Liver (tissue), 8 donors: ENCODE measurements at regions not wholly inside any gene's neighbourhood (a gene's known extent, or its start where the extent isn't known, plus 50 kb on each side); places are given as distances from the start of the nearest gene placed in this dataset.

Experiments
- DNase-seq: peaks from one replicate; pipeline ENCODE4 v3.0.0-alpha.2; 2017; ENCODE audit warnings: low spot score
- H3K27ac ChIP-seq, 2 donors: one replicate each; pipeline ENCODE4 v1.7.0; 2013; ENCODE audit warnings: inconsistent platforms in 2 of 2, low read length in 2 of 2, control low read depth in 1 of 2, low read depth in 1 of 2, mild to moderate bottlenecking in 1 of 2
- H3K27me3 ChIP-seq, 4 donors: one replicate each; pipeline versions ENCODE4 v1.6.1 to v1.7.0; 2013; ENCODE audit warnings: low read length in 3 of 4, inconsistent platforms in 1 of 4, mild to moderate bottlenecking in 1 of 4, moderate library complexity in 1 of 4; ENCODE audit not compliant: control insufficient read depth in 4 of 4, insufficient read depth in 4 of 4
- H3K36me3 ChIP-seq, 4 donors: one replicate each; pipeline versions ENCODE4 v1.6.1 to v1.7.0; 2013; ENCODE audit warnings: low read length in 3 of 4, mild to moderate bottlenecking in 3 of 4, low read depth in 1 of 4, moderate library complexity in 1 of 4; ENCODE audit not compliant: control insufficient read depth in 4 of 4, insufficient read depth in 3 of 4
- H3K4me1 ChIP-seq, 4 donors: one replicate each; pipeline versions ENCODE4 v1.6.1 to v1.7.0; 2013; ENCODE audit warnings: low read length in 3 of 4, mild to moderate bottlenecking in 3 of 4, moderate library complexity in 1 of 4; ENCODE audit not compliant: control insufficient read depth in 4 of 4, insufficient read depth in 4 of 4
- H3K4me3 ChIP-seq, 3 donors: one replicate each; pipeline versions ENCODE4 v1.6.1 to v1.7.0; 2013; ENCODE audit warnings: low read length in 3 of 3, control low read depth in 1 of 3, low read depth in 1 of 3, mild to moderate bottlenecking in 1 of 3
- H3K9ac ChIP-seq, 2 donors: one replicate each; pipeline ENCODE4 v1.7.0; 2013; ENCODE audit warnings: low read length in 2 of 2, mild to moderate bottlenecking in 2 of 2, moderate library complexity in 2 of 2, control low read depth in 1 of 2, low read depth in 1 of 2
- H3K9me3 ChIP-seq, 4 donors: one replicate each; pipeline versions ENCODE4 v1.6.1 to v1.7.0; 2013; ENCODE audit warnings: low read length in 3 of 4; ENCODE audit not compliant: control insufficient read depth in 4 of 4
- EGR1 ChIP-seq, 2 donors: IDR thresholded peaks; 2 replicates each; pipeline ENCODE4 v1.6.1; 2016 to 2018; ENCODE audit warnings: antibody characterized with exemption in 2 of 2, low read depth in 2 of 2
- FOXA1 ChIP-seq: IDR thresholded peaks from 2 replicates; pipeline ENCODE4 v1.6.1; 2016; ENCODE audit warnings: antibody characterized with exemption
- FOXA2 ChIP-seq: IDR thresholded peaks from 2 replicates; pipeline ENCODE4 v1.6.1; 2016; ENCODE audit warnings: antibody characterized with exemption
- GABPA ChIP-seq, 2 donors: IDR thresholded peaks in 1 of 2; conservative IDR thresholded peaks in 1 of 2; 2 replicates each; pipeline ENCODE4 v1.6.1; 2016; ENCODE audit warnings: antibody characterized with exemption in 2 of 2, mild to moderate bottlenecking in 1 of 2, moderate library complexity in 1 of 2
- HNF4A ChIP-seq, 2 donors: conservative IDR thresholded peaks; 2 replicates each; pipeline ENCODE4 v1.6.1; 2016; ENCODE audit warnings: antibody characterized with exemption in 2 of 2, mild to moderate bottlenecking in 2 of 2
- HNF4G ChIP-seq: IDR thresholded peaks from 2 replicates; pipeline ENCODE4 v1.6.1; 2016; ENCODE audit warnings: antibody characterized with exemption
- JUND ChIP-seq, 2 donors: IDR thresholded peaks; 2 replicates each; pipeline ENCODE4 v1.6.1; 2016; ENCODE audit warnings: antibody characterized with exemption in 2 of 2
- NR2F2 ChIP-seq: IDR thresholded peaks from 2 replicates; pipeline ENCODE4 v1.6.1; 2016; ENCODE audit warnings: antibody characterized with exemption
- RAD21 ChIP-seq, 2 donors: IDR thresholded peaks; 2 replicates each; pipeline ENCODE4 v1.6.1; 2016; ENCODE audit warnings: antibody characterized with exemption in 2 of 2, mild to moderate bottlenecking in 2 of 2
- REST ChIP-seq: IDR thresholded peaks from 2 replicates; pipeline ENCODE4 v1.6.1; 2016; ENCODE audit warnings: antibody characterized with exemption, mild to moderate bottlenecking
- RXRA ChIP-seq, 2 donors: IDR thresholded peaks; 2 replicates each; pipeline ENCODE4 v1.6.1; 2017 to 2018; ENCODE audit warnings: antibody characterized with exemption in 2 of 2, mild to moderate bottlenecking in 1 of 2
- SP1 ChIP-seq: IDR thresholded peaks from 2 replicates; pipeline ENCODE4 v1.6.1; 2018; ENCODE audit warnings: antibody characterized with exemption, mild to moderate bottlenecking
- TAF1 ChIP-seq: conservative IDR thresholded peaks from 2 replicates; pipeline ENCODE4 v1.6.1; 2016; ENCODE audit warnings: antibody characterized with exemption, mild to moderate bottlenecking
- WGBS: extraction: QIAGEN DNeasy Blood & Tissue Kit; methylation state at CpG from one replicate; pipeline ENCODE4 v1.1.7; 2013; 5-methylcytosine and 5-hydroxymethylcytosine counted together
- TF ChIP-seq, protein P1 (sequence below): IDR thresholded peaks from 2 replicates; pipeline ENCODE4 v1.6.1; 2016; ENCODE audit warnings: antibody characterized with exemption
- TF ChIP-seq, protein P2 (sequence below): IDR thresholded peaks from 2 replicates; pipeline ENCODE4 v1.6.1; 2016; ENCODE audit warnings: antibody characterized with exemption
- TF ChIP-seq, protein P3 (sequence below): IDR thresholded peaks from 2 replicates; pipeline ENCODE4 v1.6.1; 2016; ENCODE audit warnings: antibody characterized with exemption
- TF ChIP-seq, protein P4 (sequence below): fragments of 150-350 bp; IDR thresholded peaks from 2 replicates; pipeline ENCODE4 v1.5.1; 2017; ENCODE audit warnings: improper control_type of control experiment, low read depth, low read length; ENCODE audit not compliant: missing input control
- donor health status: healthy.
- donor health status: healthy.
- donor health status: healthy.
- donor health status: healthy.
- donor health status: healthy.

DNA sequence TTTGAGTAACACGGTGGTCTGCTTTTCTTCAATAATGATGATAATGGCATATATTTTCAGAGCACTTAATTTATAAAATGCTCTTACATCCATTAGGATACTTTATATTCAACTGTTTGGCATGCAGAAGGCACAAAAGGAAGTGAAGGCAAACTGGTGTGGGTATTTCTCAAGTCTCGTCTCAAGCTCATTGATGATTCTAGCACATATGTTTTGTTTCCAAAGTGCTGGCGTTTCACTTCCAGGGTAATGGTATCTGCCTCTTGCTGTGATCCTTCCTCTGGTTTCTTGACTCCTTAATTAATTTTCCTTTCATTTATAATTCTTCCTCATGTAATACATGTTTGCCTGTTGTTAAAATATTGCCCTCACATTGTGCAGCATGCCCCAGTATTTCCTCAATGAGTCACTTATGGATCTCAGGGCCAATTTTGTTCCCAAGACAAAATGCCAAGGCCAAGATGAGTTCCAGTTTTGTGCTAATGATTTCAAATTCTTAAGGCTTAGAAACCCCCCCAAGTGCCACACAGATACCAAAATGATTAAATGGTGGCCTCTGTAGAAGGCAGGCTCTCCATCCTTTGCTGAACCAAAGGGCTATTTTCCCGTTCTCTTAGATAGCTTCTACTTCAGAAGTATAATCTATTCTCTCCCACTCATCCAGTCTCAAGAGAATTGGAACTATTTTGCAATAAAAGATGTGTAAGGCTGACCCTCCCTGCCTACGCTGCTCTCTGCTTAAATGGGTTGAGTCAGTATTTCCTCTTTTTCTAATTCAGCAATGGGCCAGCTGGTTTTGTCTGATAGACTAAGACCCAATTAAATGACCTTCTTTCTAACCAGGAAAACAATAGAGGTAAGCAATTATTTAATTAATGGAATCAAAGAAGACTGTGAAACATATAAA lies 171.2 kb downstream of the ZNF365 start:
- H3K27me3 ChIP-seq = no peaks in the 10 kb centered on the region
- H3K36me3 ChIP-seq = no peaks in the 10 kb centered on the region
- H3K4me1 ChIP-seq = peaks cover 0 to 2% (median 0%) of the 10 kb centered on the region in 4 donors
- whole genome bisulfite sequencing = 79% methylated on average over 5 of the region's 5 CpGs
- H3K9ac ChIP-seq = no peak overlapping the region
- H3K4me3 ChIP-seq = no peak overlapping the region
- H3K9me3 ChIP-seq = no peaks in the 10 kb centered on the region
- no peak for TF ChIP-seq EGR1 (IDR thresholded peaks at IDR 0.05; ENCODE audit: low read depth in 2 of 2)
- TF ChIP-seq RXRA (IDR thresholded peaks at IDR 0.05) = no peak
- TF ChIP-seq, protein P1, sequence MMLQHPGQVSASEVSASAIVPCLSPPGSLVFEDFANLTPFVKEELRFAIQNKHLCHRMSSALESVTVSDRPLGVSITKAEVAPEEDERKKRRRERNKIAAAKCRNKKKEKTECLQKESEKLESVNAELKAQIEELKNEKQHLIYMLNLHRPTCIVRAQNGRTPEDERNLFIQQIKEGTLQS = no peak
- no peak for TF ChIP-seq JUND (IDR thresholded peaks at IDR 0.05)
- TF ChIP-seq, protein P2, sequence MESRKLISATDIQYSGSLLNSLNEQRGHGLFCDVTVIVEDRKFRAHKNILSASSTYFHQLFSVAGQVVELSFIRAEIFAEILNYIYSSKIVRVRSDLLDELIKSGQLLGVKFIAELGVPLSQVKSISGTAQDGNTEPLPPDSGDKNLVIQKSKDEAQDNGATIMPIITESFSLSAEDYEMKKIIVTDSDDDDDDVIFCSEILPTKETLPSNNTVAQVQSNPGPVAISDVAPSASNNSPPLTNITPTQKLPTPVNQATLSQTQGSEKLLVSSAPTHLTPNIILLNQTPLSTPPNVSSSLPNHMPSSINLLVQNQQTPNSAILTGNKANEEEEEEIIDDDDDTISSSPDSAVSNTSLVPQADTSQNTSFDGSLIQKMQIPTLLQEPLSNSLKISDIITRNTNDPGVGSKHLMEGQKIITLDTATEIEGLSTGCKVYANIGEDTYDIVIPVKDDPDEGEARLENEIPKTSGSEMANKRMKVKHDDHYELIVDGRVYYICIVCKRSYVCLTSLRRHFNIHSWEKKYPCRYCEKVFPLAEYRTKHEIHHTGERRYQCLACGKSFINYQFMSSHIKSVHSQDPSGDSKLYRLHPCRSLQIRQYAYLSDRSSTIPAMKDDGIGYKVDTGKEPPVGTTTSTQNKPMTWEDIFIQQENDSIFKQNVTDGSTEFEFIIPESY = no peak
- no peak for TF ChIP-seq HNF4G
- TF ChIP-seq SP1 = no peak
- TF ChIP-seq NR2F2 = no peak
- no peak for TF ChIP-seq FOXA1
- no peak for TF ChIP-seq HNF4A (conservative IDR thresholded peaks at IDR 0.05)
- no peak for TF ChIP-seq REST
- TF ChIP-seq, protein P3, sequence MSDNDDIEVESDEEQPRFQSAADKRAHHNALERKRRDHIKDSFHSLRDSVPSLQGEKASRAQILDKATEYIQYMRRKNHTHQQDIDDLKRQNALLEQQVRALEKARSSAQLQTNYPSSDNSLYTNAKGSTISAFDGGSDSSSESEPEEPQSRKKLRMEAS = no peak
- TF ChIP-seq GABPA (IDR thresholded peaks at IDR 0.05 in 1 of 2, conservative IDR thresholded peaks at IDR 0.05 in 1 of 2) = no peak
- no peak for TF ChIP-seq FOXA2
- no peak for TF ChIP-seq TAF1
- no peak overlapping the region for H3K27ac ChIP-seq
- no peak for DNase-seq

GRCh38 chr10:62548686-62549085 lies 174.5 kb downstream of the ZNF365 start:
- 76% methylated on average over 3 of the region's 3 CpGs for WGBS
- no peaks in the 10 kb centered on the region for H3K36me3 ChIP-seq
- H3K4me3 ChIP-seq = no peak overlapping the region
- H3K27me3 ChIP-seq = no peaks in the 10 kb centered on the region
- H3K27ac ChIP-seq = no peak overlapping the region
- TF ChIP-seq, protein P3 = no peak
- no peak for TF ChIP-seq RXRA (IDR thresholded peaks at IDR 0.05)
- no peak for TF ChIP-seq HNF4A (conservative IDR thresholded peaks at IDR 0.05)
- TF ChIP-seq FOXA2 = no peak
- no peak for TF ChIP-seq RAD21 (IDR thresholded peaks at IDR 0.05)
- TF ChIP-seq REST = no peak
- TF ChIP-seq, protein P4, sequence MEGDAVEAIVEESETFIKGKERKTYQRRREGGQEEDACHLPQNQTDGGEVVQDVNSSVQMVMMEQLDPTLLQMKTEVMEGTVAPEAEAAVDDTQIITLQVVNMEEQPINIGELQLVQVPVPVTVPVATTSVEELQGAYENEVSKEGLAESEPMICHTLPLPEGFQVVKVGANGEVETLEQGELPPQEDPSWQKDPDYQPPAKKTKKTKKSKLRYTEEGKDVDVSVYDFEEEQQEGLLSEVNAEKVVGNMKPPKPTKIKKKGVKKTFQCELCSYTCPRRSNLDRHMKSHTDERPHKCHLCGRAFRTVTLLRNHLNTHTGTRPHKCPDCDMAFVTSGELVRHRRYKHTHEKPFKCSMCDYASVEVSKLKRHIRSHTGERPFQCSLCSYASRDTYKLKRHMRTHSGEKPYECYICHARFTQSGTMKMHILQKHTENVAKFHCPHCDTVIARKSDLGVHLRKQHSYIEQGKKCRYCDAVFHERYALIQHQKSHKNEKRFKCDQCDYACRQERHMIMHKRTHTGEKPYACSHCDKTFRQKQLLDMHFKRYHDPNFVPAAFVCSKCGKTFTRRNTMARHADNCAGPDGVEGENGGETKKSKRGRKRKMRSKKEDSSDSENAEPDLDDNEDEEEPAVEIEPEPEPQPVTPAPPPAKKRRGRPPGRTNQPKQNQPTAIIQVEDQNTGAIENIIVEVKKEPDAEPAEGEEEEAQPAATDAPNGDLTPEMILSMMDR = no peak
- no peak overlapping the region for H3K9ac ChIP-seq
- no peaks in the 10 kb centered on the region for H3K9me3 ChIP-seq
- peaks cover 0 to under 1% (median 0%) of the 10 kb centered on the region in 4 donors for H3K4me1 ChIP-seq
- no peak for DNase-seq
